Stimulated activated CD4-positive, alpha-beta T cell treated with anti-CD3 and anti-CD28 coated beads, Interleukin-15, amount 100 ng/mL, for 24 hours (primary cell): ENCODE measurements at regions not wholly inside any gene's neighbourhood (a gene's known extent, or its start where the extent isn't known, plus 50 kb on each side); places are given as distances from the start of the nearest gene placed in this dataset.

Experiments
- DNase-seq: peaks from one replicate; pipeline ENCODE4 v3.0.0-alpha.2; 2020

GRCh38 chr10:83165265-83165664 lies 974.0 kb upstream of the GHITM start:
- no peak for DNase-seq

GRCh38 chr10:83166344-83166743 lies 973.0 kb upstream of the GHITM start:
- DNase-seq, result no peak

GRCh38 chr10:83167081-83167480 lies 972.2 kb upstream of the GHITM start:
- DNase-seq, result no peak

- DNase-seq, result no peak
Observed at GRCh38 chr10:83176901-83177300, 962.4 kb upstream of the GHITM start.

GRCh38 chr10:83178526-83178925 lies 960.8 kb upstream of the GHITM start:
- no peak for DNase-seq

GRCh38 chr10:83179371-83179770 lies 959.9 kb upstream of the GHITM start:
- DNase-seq, result no peak

GRCh38 chr10:83182076-83182475 lies 957.2 kb upstream of the GHITM start:
- DNase-seq, result no peak

- no peak for DNase-seq
Observed at GRCh38 chr10:83184641-83185040, 954.7 kb upstream of the GHITM start.

GRCh38 chr10:83190614-83191013 lies 948.7 kb upstream of the GHITM start:
- DNase-seq, result no peak

GRCh38 chr10:83193026-83193425 lies 946.3 kb upstream of the GHITM start:
- no peak for DNase-seq

- no peak for DNase-seq
Observed at GRCh38 chr10:83195021-83195420, 944.3 kb upstream of the GHITM start.

GRCh38 chr10:83199374-83199773 lies 939.9 kb upstream of the GHITM start:
- no peak for DNase-seq

GRCh38 chr10:83205861-83206260 lies 933.4 kb upstream of the GHITM start:
- DNase-seq, result no peak

GRCh38 chr10:83212632-83213334 lies 926.5 kb upstream of the GHITM start:
- no peak for DNase-seq

- no peak for DNase-seq
Observed at GRCh38 chr10:83214136-83214535, 925.2 kb upstream of the GHITM start.

GRCh38 chr10:83218205-83218604 lies 921.1 kb upstream of the GHITM start:
- DNase-seq, result no peak

GRCh38 chr10:83222300-83222699 lies 917.0 kb upstream of the GHITM start:
- DNase-seq, result no peak

- DNase-seq, result no peak
Observed at GRCh38 chr10:83222832-83223742, 916.2 kb upstream of the GHITM start.

- DNase-seq, result no peak
Observed at GRCh38 chr10:83225781-83226180, 913.5 kb upstream of the GHITM start.

- DNase-seq, result no peak
Observed at GRCh38 chr10:83229991-83230390, 909.3 kb upstream of the GHITM start.

- no peak for DNase-seq
Observed at GRCh38 chr10:83233691-83234090, 905.6 kb upstream of the GHITM start.

GRCh38 chr10:83248106-83248631 lies 891.1 kb upstream of the GHITM start:
- no peak for DNase-seq

- no peak for DNase-seq
Observed at GRCh38 chr10:83250396-83250795, 888.9 kb upstream of the GHITM start.

- DNase-seq, result no peak
Observed at GRCh38 chr10:83252169-83252568, 887.1 kb upstream of the GHITM start.
